Ovary (tissue), 7 donors: ENCODE measurements at regions not wholly inside any gene's neighbourhood (a gene's known extent, or its start where the extent isn't known, plus 50 kb on each side); places are given as distances from the start of the nearest gene placed in this dataset.
"Not testable (repeated sequence)": the region's sequence is repeated elsewhere in the genome, so short reads cannot be mapped to it uniquely, and the experiment has no call there.

Experiments used
- DNase-seq, 5 donors: peaks; one replicate each; pipeline ENCODE4 v3.0.0-alpha.2; 2019 to 2020
- H3K27ac ChIP-seq, 2 donors: fragments of 200-600 bp; one replicate each; pipeline versions ENCODE4 v1.5.1 to v1.8.0; 2019 to 2022
- H3K27me3 ChIP-seq: fragments of 200-600 bp; one replicate; pipeline ENCODE4 v1.8.0; 2022
- H3K36me3 ChIP-seq: fragments of 200-600 bp; sonication (generic); one replicate; pipeline ENCODE4 v1.5.1; 2019
- H3K4me1 ChIP-seq: one replicate; pipeline ENCODE4 v1.8.1; 2013; ENCODE audit warnings: mild to moderate bottlenecking, moderate library complexity; ENCODE audit not compliant: insufficient read depth
- H3K4me3 ChIP-seq: fragments of 200-600 bp; sonication (generic); one replicate; pipeline ENCODE4 v1.5.1; 2017
- H3K9me3 ChIP-seq, 2 donors: fragments of 200-600 bp in 1 of 2; sonication (generic) in 1 of 2; one replicate each; pipeline versions ENCODE4 v1.5.1 to v1.8.1; 2013 to 2019; ENCODE audit warnings: mild to moderate bottlenecking in 1 of 2, moderate library complexity in 1 of 2
- CTCF ChIP-seq, 3 donors: fragments of 450-650 bp in 2 of 3; fragments of 200-600 bp in 1 of 3; IDR thresholded peaks; one replicate each; pipeline versions ENCODE4 v1.5.1 to v1.8.0; 2016 to 2022; ENCODE audit warnings: antibody characterized with exemption in 3 of 3, mild to moderate bottlenecking in 1 of 3
- EP300 ChIP-seq: sonication (generic); formaldehyde crosslinking; IDR thresholded peaks from one replicate; pipeline ENCODE4 v1.6.1; 2017; ENCODE audit warnings: antibody characterized with exemption
- POLR2A ChIP-seq: fragments of 450-650 bp; IDR thresholded peaks from one replicate; pipeline ENCODE4 v1.6.1; 2017; ENCODE audit warnings: antibody characterized with exemption, mild to moderate bottlenecking, moderate library complexity
- WGBS, 3 donors: extraction: QIAGEN DNeasy Blood & Tissue Kit in 1 of 3; methylation state at CpG; one replicate each; pipeline versions ENCODE4 v1.1.5 to v1.1.7; 2013 to 2017; 5-methylcytosine and 5-hydroxymethylcytosine counted together
- intact Hi-C, 4 donors: fragments of 100-400 bp; cut with DNase I; formaldehyde crosslinking; loops; one replicate each; pipeline versions ENCODE4 v1.11.0 to v1.15.1; 2022 to 2023
- donor health status: DM: no; HTN: no; CAD: no; lungs with moderate emphysema.
- donor health status: DM: no; HTN: no; CAD: no.
- donor health status: Bipolar disorder and iron deficiency.
- donor health status: DM: no; HTN: no; CAD: no.
- donor health status: DM: yes; HTN: yes; CAD: no.

GRCh38 chr1:38497921-38498656 lies 361.5 kb downstream of the RRAGC start:
- Histone ChIP-seq H3K4me3 (no peak overlapping the region), H3K9me3 (no peaks in the 10 kb centered on the region), H3K27ac (no peak overlapping the region), H3K36me3 (no peaks in the 10 kb centered on the region), H3K4me1 (no peaks in the 10 kb centered on the region), H3K27me3 (no peaks in the 10 kb centered on the region)
- intact Hi-C loops = no loop called here
- 63 to 71% (median 65%) methylated on average over 7 of the region's 7 CpGs for WGBS, 3 donors
- TF ChIP-seq CTCF (IDR thresholded peaks at IDR 0.05) = no peak
- no peak for TF ChIP-seq POLR2A
- no peak for TF ChIP-seq EP300
- no peak for DNase-seq

GRCh38 chr1:38493306-38493705 lies 366.3 kb downstream of the RRAGC start:
- DNase-seq, H3K9me3 ChIP-seq, H3K4me1 ChIP-seq, intact Hi-C loops, H3K27me3 ChIP-seq, H3K36me3 ChIP-seq, H3K4me3 ChIP-seq, H3K27ac ChIP-seq: not testable (repeated sequence)
- WGBS, 3 donors = 60 to 78% (median 63%) methylated on average over 3 of the region's 3 CpGs

- WGBS, 3 donors = 66 to 75% (median 72%) methylated on average over 6 of the region's 6 CpGs
- intact Hi-C loops = no loop called here
- Histone ChIP-seq H3K27me3 (no peaks in the 10 kb centered on the region), H3K4me3 (no peak overlapping the region), H3K27ac (no peak overlapping the region), H3K4me1 (no peaks in the 10 kb centered on the region), H3K9me3 (no peaks in the 10 kb centered on the region), H3K36me3 (no peaks in the 10 kb centered on the region)
- DNase-seq = no peak
- TF ChIP-seq CTCF (IDR thresholded peaks at IDR 0.05) (no peak), POLR2A (no peak), EP300 (no peak)
These were observed 369.7 kb downstream of the RRAGC start for GRCh38 chr1:38489844-38490270.

- H3K4me3 ChIP-seq = no peak overlapping the region
- WGBS, 3 donors = 78 to 84% (median 84%) methylated on average over 6 of the region's 6 CpGs
- no peaks in the 10 kb centered on the region for H3K4me1 ChIP-seq
- no peaks in the 10 kb centered on the region for H3K36me3 ChIP-seq
- TF ChIP-seq EP300 = no peak
- no peak for TF ChIP-seq CTCF (IDR thresholded peaks at IDR 0.05)
- TF ChIP-seq POLR2A = no peak
- no peaks in the 10 kb centered on the region for H3K9me3 ChIP-seq
- no peak overlapping the region for H3K27ac ChIP-seq
- no peak for DNase-seq
- no peaks in the 10 kb centered on the region for H3K27me3 ChIP-seq
- intact Hi-C loops = no loop called here
These were observed 371.2 kb downstream of the RRAGC start for GRCh38 chr1:38488162-38488898.

- no peak for DNase-seq
- Histone ChIP-seq H3K9me3 (no peaks in the 10 kb centered on the region), H3K27ac (no peak overlapping the region), H3K4me1 (no peaks in the 10 kb centered on the region), H3K27me3 (no peaks in the 10 kb centered on the region), H3K36me3 (no peaks in the 10 kb centered on the region), H3K4me3 (no peak overlapping the region)
- 53 to 68% (median 60%) methylated on average over 16 of the region's 16 CpGs for WGBS, 3 donors
- no peak for TF ChIP-seq CTCF (IDR thresholded peaks at IDR 0.05)
- TF ChIP-seq POLR2A = no peak
- intact Hi-C loops = no loop called here
These were observed 372.2 kb downstream of the RRAGC start for GRCh38 chr1:38487396-38487795.
